Gastrocnemius medialis (tissue), 4 donors: ENCODE measurements at regions not wholly inside any gene's neighbourhood (a gene's known extent, or its start where the extent isn't known, plus 50 kb on each side); places are given as distances from the start of the nearest gene placed in this dataset.

ENCODE experiments used
- ATAC-seq, 2 donors: fragments of 150-250 bp; one replicate each; pipeline ENCODE4 v1.9.1; 2016
- DNase-seq, 2 donors: peaks; one replicate each; pipeline ENCODE4 v3.0.0-alpha.2; 2019
- H3K27ac ChIP-seq, 4 donors: fragments of 200-600 bp; sonication (generic); 1 replicate in 1 of 4; 2 replicates in 3 of 4; pipeline ENCODE4 v1.5.1; 2016 to 2018; ENCODE audit warnings: mild to moderate bottlenecking in 2 of 4, moderate library complexity in 1 of 4
- H3K27me3 ChIP-seq, 3 donors: fragments of 200-600 bp; sonication (generic) in 2 of 3; 1 replicate in 1 of 3; 2 replicates in 2 of 3; pipeline versions ENCODE4 v1.5.1 to v1.6.0; 2016 to 2019; ENCODE audit warnings: mild to moderate bottlenecking in 1 of 3, moderate library complexity in 1 of 3
- H3K36me3 ChIP-seq, 2 donors: fragments of 200-600 bp; sonication (generic) in 1 of 2; one replicate each; pipeline ENCODE4 v1.5.1; 2017 to 2018
- H3K4me1 ChIP-seq, 2 donors: fragments of 200-600 bp; sonication (generic) in 1 of 2; one replicate each; pipeline ENCODE4 v1.5.1; 2016 to 2017; ENCODE audit warnings: mild to moderate bottlenecking in 2 of 2
- H3K4me3 ChIP-seq, 4 donors: fragments of 200-600 bp; sonication (generic) in 3 of 4; 1 replicate in 1 of 4; 2 replicates in 3 of 4; pipeline ENCODE4 v1.5.1; 2016 to 2019; ENCODE audit warnings: mild to moderate bottlenecking in 2 of 4
- H3K9me3 ChIP-seq, 3 donors: fragments of 200-600 bp; sonication (generic) in 2 of 3; 1 replicate in 1 of 3; 2 replicates in 2 of 3; pipeline ENCODE4 v1.5.1; 2016 to 2019
- CTCF ChIP-seq, 5 experiments: fragments of 450-650 bp in 3 of 5; fragments of 200-600 bp in 2 of 5; sonication (generic) in 2 of 5; IDR thresholded peaks in 4 of 5; conservative IDR thresholded peaks in 1 of 5; 1 replicate in 4 of 5; 2 replicates in 1 of 5; pipeline ENCODE4 v1.5.1; 2016 to 2019; ENCODE audit warnings: antibody characterized with exemption in 5 of 5, mild to moderate bottlenecking in 3 of 5, moderate library complexity in 3 of 5
- POLR2A ChIP-seq, 2 donors: fragments of 450-650 bp; IDR thresholded peaks; one replicate each; pipeline ENCODE4 v1.6.1; 2017; ENCODE audit warnings: antibody characterized with exemption in 2 of 2, mild to moderate bottlenecking in 2 of 2, moderate library complexity in 2 of 2
- in situ Hi-C, 4 donors: fragments of 200-750 bp; cut with MboI; loops; one replicate each; pipeline versions ENCODE4 v1.15.0 to v1.8.0; 2017; ENCODE audit warnings: low sequenced_read_pairs in 4 of 4
- intact Hi-C: fragments of 100-400 bp; cut with DNase I; formaldehyde crosslinking; loops from one replicate; pipeline ENCODE4 v1.15.1; 2023; ENCODE audit warnings: low total_unique reads

GRCh38 chr3:26452363-26452762 is 170.2 kb upstream of the LRRC3B start:
- no peak for DNase-seq
- Histone ChIP-seq H3K27me3 (no peaks in the 10 kb centered on the region), H3K36me3 (no peaks in the 10 kb centered on the region), H3K27ac (no peak overlapping the region), H3K4me1 (no peaks in the 10 kb centered on the region), H3K9me3 (no peaks in the 10 kb centered on the region), H3K4me3 (no peak overlapping the region)
- ATAC-seq: no peak
- in situ Hi-C loops (no loop called here), intact Hi-C loops (no loop called here)
- TF ChIP-seq CTCF (IDR thresholded peaks at IDR 0.05 in 4 of 5, conservative IDR thresholded peaks at IDR 0.05 in 1 of 5): no peak
- no peak for TF ChIP-seq POLR2A (IDR thresholded peaks at IDR 0.05)

DNA sequence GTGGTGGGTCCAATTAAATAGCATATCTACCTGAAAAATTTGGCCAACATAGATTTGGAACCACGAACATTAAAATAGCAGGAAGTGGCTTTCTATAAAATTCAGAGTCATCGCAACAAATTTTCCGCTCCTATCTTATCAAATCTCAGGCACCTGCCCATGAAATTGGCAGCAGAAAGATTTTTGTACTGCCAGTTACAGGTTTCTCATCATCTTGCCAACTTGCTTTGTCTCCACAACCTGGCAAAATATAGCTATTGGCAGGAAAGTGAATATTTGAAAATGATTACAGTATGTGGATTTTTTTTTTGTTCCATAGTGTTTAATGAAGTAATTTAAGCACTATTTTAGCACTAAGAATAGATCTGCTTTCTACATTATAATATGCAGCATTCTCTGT is 161.6 kb upstream of the LRRC3B start:
- Histone ChIP-seq H3K27me3 (no peaks in the 10 kb centered on the region), H3K36me3 (no peaks in the 10 kb centered on the region), H3K4me1 (no peaks in the 10 kb centered on the region), H3K27ac (no peak overlapping the region), H3K4me3 (no peak overlapping the region), H3K9me3 (no peaks in the 10 kb centered on the region)
- intact Hi-C loops: no loop called here
- in situ Hi-C loops: no loop called here
- DNase-seq (no peak), ATAC-seq (no peak)
- TF ChIP-seq CTCF (IDR thresholded peaks at IDR 0.05 in 4 of 5, conservative IDR thresholded peaks at IDR 0.05 in 1 of 5) (no peak), POLR2A (IDR thresholded peaks at IDR 0.05) (no peak)

- TF ChIP-seq CTCF (IDR thresholded peaks at IDR 0.05 in 4 of 5, conservative IDR thresholded peaks at IDR 0.05 in 1 of 5): no peak
- no peak for TF ChIP-seq POLR2A (IDR thresholded peaks at IDR 0.05)
- no peaks in the 10 kb centered on the region for H3K36me3 ChIP-seq
- H3K27ac ChIP-seq: no peak overlapping the region
- H3K4me3 ChIP-seq: no peak overlapping the region
- in situ Hi-C loops: no loop called here
- no peaks in the 10 kb centered on the region for H3K9me3 ChIP-seq
- no peaks in the 10 kb centered on the region for H3K4me1 ChIP-seq
- ATAC-seq: no peak
- intact Hi-C loops: no loop called here
- DNase-seq: no peak
- no peaks in the 10 kb centered on the region for H3K27me3 ChIP-seq
These were observed 150.2 kb upstream of the LRRC3B start for GRCh38 chr3:26472345-26472744.

- no peak for DNase-seq
These were observed 147.9 kb upstream of the LRRC3B start for GRCh38 chr3:26474706-26475105.

More at GRCh38 chr3:26474706-26475105, 147.9 kb upstream of the LRRC3B start:
- Histone ChIP-seq H3K9me3 (no peaks in the 10 kb centered on the region), H3K27me3 (no peaks in the 10 kb centered on the region), H3K27ac (no peak overlapping the region), H3K4me3 (no peak overlapping the region), H3K36me3 (no peaks in the 10 kb centered on the region), H3K4me1 (no peaks in the 10 kb centered on the region)
- intact Hi-C loops: no loop called here
- TF ChIP-seq CTCF (IDR thresholded peaks at IDR 0.05 in 4 of 5, conservative IDR thresholded peaks at IDR 0.05 in 1 of 5): no peak
- no peak for TF ChIP-seq POLR2A (IDR thresholded peaks at IDR 0.05)
- in situ Hi-C loops: no loop called here
- ATAC-seq: no peak
